Jurkat, Clone E6-1 (cell line): ENCODE measurements at regions not wholly inside any gene's neighbourhood (a gene's known extent, or its start where the extent isn't known, plus 50 kb on each side); places are given as distances from the start of the nearest gene placed in this dataset.
"Not testable (repeated sequence)": the region's sequence is repeated elsewhere in the genome, so short reads cannot be mapped to it uniquely, and the experiment has no call there.

Experiments used
- DNase-seq: peaks from one replicate; pipeline ENCODE4 v3.0.0-alpha.2; 2011; ENCODE audit warnings: low read depth, low spot score
- H3K4me3 ChIP-seq: 2 replicates; pipeline ENCODE4 v1.5.1; 2011; ENCODE audit warnings: mild to moderate bottlenecking, low read length, control low read depth, moderate library complexity

- 0 out of 2 replicates have a peak overlapping the region, but pooled peaks have one; percentile 13 for H3K4me3 ChIP-seq
- no peak for DNase-seq
These were observed 70.1 kb upstream of the CASZ1 start for GRCh38 chr1:10866321-10867093.

DNA sequence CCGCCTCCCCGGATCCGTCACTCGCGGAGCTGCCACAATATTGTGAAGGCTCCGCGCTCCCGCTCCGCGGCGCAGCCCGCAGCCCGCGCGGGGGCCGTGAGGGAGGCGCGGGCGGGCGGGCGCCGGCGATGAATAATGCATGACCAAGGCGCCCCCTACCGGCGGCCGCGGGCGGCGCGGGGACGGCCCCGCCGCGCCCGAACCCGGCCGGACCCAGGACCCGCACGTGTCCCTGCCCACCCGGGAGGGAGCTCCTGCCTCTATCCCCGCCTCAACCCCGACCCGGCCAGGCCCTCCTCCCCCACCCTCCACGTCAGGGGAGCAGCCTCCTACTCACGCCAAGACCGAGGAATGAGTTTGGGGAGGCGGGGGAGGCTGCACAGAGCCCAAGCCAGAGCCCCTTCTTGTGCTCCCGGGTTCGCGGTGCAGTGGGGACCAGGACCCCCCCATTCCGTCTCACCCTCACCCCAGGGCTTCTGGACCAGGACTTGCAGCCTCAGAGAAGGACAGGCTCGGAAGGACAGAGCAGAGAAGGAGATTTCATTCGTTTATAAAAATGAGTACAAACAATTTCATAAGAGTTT lies 70.8 kb upstream of the CASZ1 start:
- no peak for DNase-seq
- H3K4me3 ChIP-seq = peak overlapping the region; percentile 39

DNA sequence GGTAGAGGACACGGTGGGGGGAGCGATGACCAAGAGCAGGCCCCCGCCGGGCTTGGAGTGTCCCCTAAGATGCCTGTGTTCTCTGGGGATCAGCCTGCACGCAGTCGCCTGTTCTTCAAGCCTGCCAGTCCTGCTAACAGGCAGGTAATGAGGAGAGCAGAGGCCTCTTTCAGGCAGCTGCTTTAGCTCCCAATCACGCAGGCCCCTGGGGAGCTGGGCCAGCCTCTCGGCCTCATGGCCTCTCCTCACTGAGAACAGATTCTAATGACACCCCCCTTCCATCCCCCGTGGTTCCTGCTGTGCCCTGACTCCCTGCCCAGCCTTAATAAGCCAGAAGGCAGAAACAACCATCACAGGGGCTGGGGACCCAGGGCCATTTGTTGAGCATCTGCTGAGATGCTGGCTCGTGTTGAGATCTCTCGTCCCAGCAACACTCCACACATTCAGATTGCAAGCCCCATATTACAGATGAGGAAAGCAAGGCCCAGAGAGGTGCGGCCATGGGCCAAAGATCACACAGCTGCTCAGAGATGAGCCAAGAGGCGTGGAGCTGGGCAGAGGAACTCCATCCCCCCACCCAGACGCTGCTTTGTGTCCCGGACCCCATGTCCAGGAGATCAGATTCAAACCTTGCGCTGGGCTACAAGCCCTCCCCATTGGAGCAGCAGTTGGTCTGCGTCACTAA lies 71.6 kb upstream of the CASZ1 start:
- no peak for DNase-seq
- no peak overlapping the region for H3K4me3 ChIP-seq

GRCh38 chr1:10868599-10868965 lies 72.1 kb upstream of the CASZ1 start:
- DNase-seq = no peak
- H3K4me3 ChIP-seq = no peak overlapping the region

GRCh38 chr1:10869933-10870332 lies 73.5 kb upstream of the CASZ1 start:
- DNase-seq = no peak
- H3K4me3 ChIP-seq = no peak overlapping the region

- no peak overlapping the region for H3K4me3 ChIP-seq
- no peak for DNase-seq
These were observed 74.1 kb upstream of the CASZ1 start for GRCh38 chr1:10870493-10871096.

DNA sequence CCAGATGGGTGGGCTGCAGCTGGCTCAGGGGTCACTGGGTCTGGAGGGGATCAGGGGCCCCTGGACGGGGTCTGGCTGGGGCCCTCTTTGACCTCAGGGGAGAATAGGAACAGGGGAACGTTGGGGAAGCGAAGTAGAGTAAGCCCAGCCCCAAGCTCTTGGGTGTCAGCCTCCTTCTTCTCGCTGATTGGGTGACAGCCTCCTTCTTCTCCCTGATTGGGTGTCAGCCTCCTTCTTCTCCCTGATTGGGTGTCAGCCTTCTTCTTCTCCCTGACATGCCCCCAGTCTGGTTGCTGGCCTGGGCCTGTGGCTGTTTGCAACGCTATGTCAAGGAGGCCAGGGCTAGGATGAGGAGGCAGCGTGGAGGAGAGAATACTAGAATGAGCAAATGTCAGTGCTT lies 76.7 kb upstream of the CASZ1 start:
- peak; percentile 56 for DNase-seq

GRCh38 chr1:10874351-10874750 lies 77.9 kb upstream of the CASZ1 start:
- no peak for DNase-seq
- no peak overlapping the region for H3K4me3 ChIP-seq

More for the DNA sequence above, 76.7 kb upstream of the CASZ1 start:
- H3K4me3 ChIP-seq = no peak overlapping the region

- DNase-seq = no peak
- H3K4me3 ChIP-seq = no peak overlapping the region
These were observed 81.4 kb upstream of the CASZ1 start for GRCh38 chr1:10877894-10878293.

DNA sequence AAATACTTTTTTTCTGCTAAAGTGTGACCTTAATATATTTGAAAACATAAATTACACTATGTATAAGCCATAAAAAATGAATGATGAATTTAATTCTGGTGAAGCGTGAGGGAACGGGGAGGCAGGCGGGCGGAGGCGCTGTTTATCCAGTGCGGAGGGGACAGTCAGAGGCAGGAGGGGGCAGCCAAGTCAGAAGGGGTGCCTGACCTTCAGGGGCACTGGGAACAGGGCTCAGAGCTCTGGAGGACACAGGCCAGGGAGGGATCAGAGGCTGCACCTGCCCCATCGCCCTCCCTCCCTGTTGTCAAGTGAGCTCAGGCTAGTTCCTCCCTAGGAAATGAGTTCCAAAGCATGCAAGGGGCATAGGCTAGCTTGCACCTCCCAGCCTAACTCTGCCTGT lies 82.0 kb upstream of the CASZ1 start:
- DNase-seq = no peak
- no peak overlapping the region for H3K4me3 ChIP-seq

- no peak for DNase-seq
- no peak overlapping the region for H3K4me3 ChIP-seq
These were observed 83.6 kb upstream of the CASZ1 start for GRCh38 chr1:10880063-10880462.

- no peak overlapping the region for H3K4me3 ChIP-seq
- DNase-seq = no peak
These were observed 84.6 kb upstream of the CASZ1 start for GRCh38 chr1:10881046-10881445.

DNA sequence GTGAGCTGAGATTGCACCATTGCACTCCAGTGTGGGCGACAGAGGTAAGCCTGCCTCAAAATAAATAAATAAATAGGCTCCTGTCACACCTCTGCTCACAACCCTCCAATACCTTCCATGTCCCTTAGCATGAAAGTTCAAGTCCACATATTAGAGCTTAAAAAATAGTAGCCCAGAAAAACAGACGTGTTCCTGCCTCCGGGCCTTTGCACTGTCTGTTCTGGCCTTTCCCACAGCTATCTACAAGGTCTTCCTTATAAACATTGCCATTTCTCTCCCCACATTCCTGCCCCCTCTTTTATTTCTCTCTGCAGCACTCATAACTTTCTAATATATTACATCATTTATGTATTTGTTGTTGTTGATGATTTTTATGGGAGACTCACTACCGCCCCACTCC lies 85.6 kb upstream of the CASZ1 start:
- no peak for DNase-seq
- H3K4me3 ChIP-seq = no peak overlapping the region

GRCh38 chr1:10887032-10887431 lies 90.6 kb upstream of the CASZ1 start:
- not testable (repeated sequence) for H3K4me3 ChIP-seq, DNase-seq

DNA sequence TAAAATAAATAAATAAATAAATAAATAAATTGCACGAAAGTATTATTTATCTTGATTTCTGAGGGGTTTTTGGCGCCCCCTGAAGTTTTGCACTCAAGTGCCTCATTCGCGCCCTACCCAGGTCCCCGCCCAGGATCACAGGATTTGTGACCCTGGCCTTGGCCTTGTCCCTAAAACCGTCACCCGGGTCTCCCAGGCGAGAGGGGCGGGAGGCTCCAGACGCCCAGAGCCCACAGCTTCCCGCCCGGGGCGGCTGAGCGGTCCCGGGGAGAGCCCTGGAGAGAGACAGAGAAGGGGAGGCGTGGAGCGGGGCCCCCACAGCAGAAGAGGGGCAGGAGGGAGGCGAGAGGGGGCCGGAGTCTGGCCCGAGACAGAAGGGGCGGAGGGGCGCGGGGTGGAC lies 91.8 kb upstream of the CASZ1 start:
- DNase-seq = no peak
- H3K4me3 ChIP-seq = no peak overlapping the region

- no peak for DNase-seq
- H3K4me3 ChIP-seq = no peak overlapping the region
These were observed 92.6 kb upstream of the CASZ1 start for GRCh38 chr1:10888791-10889649.

DNA sequence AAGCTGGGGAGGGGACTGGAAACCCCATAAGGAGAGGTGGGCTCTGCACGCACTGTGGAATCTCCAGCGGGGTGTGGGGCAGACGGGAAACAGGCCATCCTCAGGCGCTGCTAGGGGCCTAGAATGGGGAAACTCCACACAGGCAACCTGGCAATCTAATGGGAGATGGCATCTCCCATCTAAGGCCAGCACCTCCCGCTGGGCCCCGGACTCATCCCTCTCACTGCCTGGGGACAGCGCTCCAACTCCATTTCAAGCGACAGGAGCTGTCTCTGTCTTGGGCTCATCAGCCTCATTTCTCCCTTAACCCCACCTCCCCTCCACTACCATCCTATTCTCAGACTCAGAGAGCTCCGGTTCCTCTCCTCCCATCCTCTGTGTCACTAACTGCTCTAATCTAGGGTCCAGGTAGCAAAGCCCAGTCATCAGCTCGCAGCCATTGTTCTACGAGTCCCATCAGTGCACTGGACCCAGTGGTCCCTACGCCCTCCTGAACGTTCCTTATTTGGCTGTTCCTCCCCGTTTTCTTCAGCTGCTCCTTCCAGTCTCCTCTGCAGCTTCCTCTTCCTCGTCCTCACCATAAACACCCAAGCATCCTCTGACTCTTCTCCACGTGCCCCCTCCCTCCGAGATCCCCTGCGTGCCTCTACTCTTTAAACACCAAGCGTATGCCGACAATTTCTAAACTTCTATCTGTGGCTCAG lies 93.4 kb upstream of the CASZ1 start:
- DNase-seq = no peak
- H3K4me3 ChIP-seq = no peak overlapping the region

DNA sequence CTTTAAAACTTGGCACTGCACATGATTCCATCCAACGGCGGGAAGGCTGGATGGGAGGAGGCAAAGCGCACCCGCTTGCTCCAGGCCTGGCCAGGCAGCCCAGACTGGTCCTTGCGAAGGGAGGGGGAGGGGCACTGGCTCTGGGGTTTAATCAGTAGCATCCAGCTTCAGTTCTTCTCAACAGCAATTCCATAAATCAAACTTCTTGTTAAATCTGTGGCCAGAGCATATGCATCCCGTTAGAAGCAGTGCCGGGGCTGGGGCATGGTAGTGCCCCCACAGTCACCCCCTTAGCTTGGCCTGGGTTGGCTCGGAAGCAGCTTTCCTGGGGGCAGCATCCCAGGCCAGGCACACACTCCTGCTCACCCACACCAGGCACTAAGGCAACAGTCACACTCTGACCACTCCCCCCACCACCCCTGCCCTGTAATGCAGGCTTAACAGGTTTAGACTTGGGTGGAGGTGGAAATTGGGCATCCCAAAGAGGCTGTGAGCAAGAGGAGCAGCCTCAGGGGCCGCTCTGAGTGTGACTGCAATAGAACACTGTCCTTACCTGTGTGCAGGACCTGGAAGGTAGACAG lies 94.1 kb upstream of the CASZ1 start:
- DNase-seq = no peak
- no peak overlapping the region for H3K4me3 ChIP-seq
